HCT116 (cell line): ENCODE measurements at regions not wholly inside any gene's neighbourhood (a gene's known extent, or its start where the extent isn't known, plus 50 kb on each side); places are given as distances from the start of the nearest gene placed in this dataset.

ENCODE experiments used
- ATAC-seq: fragments of 200-7000 bp; cut with Tn5 transposase; 2 replicates; pipeline ENCODE4 v1.9.1; 2020; ENCODE audit warnings: mild to moderate bottlenecking, moderate library complexity
- BruUV-seq: library from RNA; stranded (reverse); fragments of 400-500 nt; replicated peaks from 2 replicates; lab custom pipeline; 2021; lab: Mats Ljungman, UMichigan
- CTCF ChIA-PET: fragments of 300-600 bp; sonication (Branson Sonifier 250); formaldehyde crosslinking; loops from one replicate; lab custom pipeline; 2021; ENCODE audit warnings: antibody characterized with exemption; lab: Charles Lee
- POLR2A ChIA-PET: fragments of 300-600, 350-600 bp; sonication (Branson Sonifier 250); formaldehyde crosslinking; loops from one replicate; lab custom pipeline; 2021; ENCODE audit warnings: antibody characterized with exemption; lab: Charles Lee
- RAD21 ChIA-PET, 2 experiments: fragments of 300-600 bp; sonication (Branson Sonifier 250); formaldehyde crosslinking; loops; one replicate each; lab custom pipeline; 2023; ENCODE audit warnings: low total read pairs in 2 of 2; ENCODE audit not compliant: uncharacterized antibody in 2 of 2, unreplicated experiment in 2 of 2, low non-redundant PET in 1 of 2; lab: Charles Lee
- DNase-seq: peaks from one replicate; pipeline ENCODE4 v3.0.0-alpha.2; 2010; ENCODE audit warnings: low read depth, low spot score
- H2AFZ ChIP-seq: fragments of 200-600 bp; shearing (Covaris generic), sonication (generic); 2 replicates; pipeline ENCODE4 v1.6.1; 2017; ENCODE audit warnings: low read depth, mixed run types, mixed read lengths, antibody characterized with exemption, low read length; ENCODE audit not compliant: poor library complexity, severe bottlenecking
- H3K27ac ChIP-seq: 2 replicates; pipeline ENCODE4 v1.5.1; 2012; ENCODE audit warnings: low read depth, low read length
- H3K27me3 ChIP-seq: fragments of 200-600 bp; sonication (generic); 2 replicates; pipeline ENCODE4 v1.6.1; 2016; ENCODE audit warnings: mixed run types, low read length, mixed read lengths; ENCODE audit not compliant: insufficient read depth
- H3K36me3 ChIP-seq, 2 experiments: fragments of 200-500 bp in 1 of 2; fragments of 200-600 bp in 1 of 2; sonication (Bioruptor generic) in 1 of 2; sonication (generic) in 1 of 2; 2 replicates each; pipeline versions ENCODE4 v1.5.1 to v1.6.1; 2014 to 2016; ENCODE audit warnings: low read length in 2 of 2, inconsistent platforms in 1 of 2, mixed read lengths in 1 of 2, mixed run types in 1 of 2; ENCODE audit not compliant: insufficient read depth in 2 of 2, control insufficient read depth in 1 of 2
- H3K4me1 ChIP-seq, 2 experiments: fragments of 200-600 bp in 1 of 2; sonication (generic) in 1 of 2; 2 replicates each; pipeline versions ENCODE4 v1.5.1 to v1.6.1; 2012 to 2017; ENCODE audit warnings: low read length in 2 of 2, inconsistent platforms in 1 of 2, mild to moderate bottlenecking in 1 of 2, mixed read lengths in 1 of 2, mixed run types in 1 of 2, moderate library complexity in 1 of 2; ENCODE audit not compliant: insufficient read depth in 2 of 2, control insufficient read depth in 1 of 2
- H3K4me2 ChIP-seq: fragments of 200-600 bp; sonication (generic); 2 replicates; pipeline ENCODE4 v1.6.1; 2017; ENCODE audit warnings: mixed run types, low read length, mixed read lengths
- H3K4me3 ChIP-seq, 2 experiments: fragments of 200-600 bp in 1 of 2; sonication (generic) in 1 of 2; replicated peaks in 1 of 2; 2 replicates each; pipeline ENCODE4 v1.5.1; 2011 to 2016; ENCODE audit warnings: low read length in 2 of 2, control low read depth in 1 of 2, low read depth in 1 of 2, mild to moderate bottlenecking in 1 of 2, mixed read lengths in 1 of 2, mixed run types in 1 of 2
- H3K79me2 ChIP-seq: fragments of 200-600 bp; sonication (generic); 2 replicates; pipeline ENCODE4 v1.6.1; 2017; ENCODE audit warnings: mild to moderate bottlenecking, mixed run types, low read length, moderate library complexity, mixed read lengths; ENCODE audit not compliant: insufficient read depth
- H3K9ac ChIP-seq: fragments of 200-600 bp; sonication (generic); 2 replicates; pipeline ENCODE4 v1.6.1; 2016; ENCODE audit warnings: low read length, mixed read lengths
- H3K9me2 ChIP-seq: fragments of 200-600 bp; sonication (generic), shearing (Covaris generic); 2 replicates; pipeline ENCODE4 v1.6.1; 2017; ENCODE audit warnings: mixed run types, mild to moderate bottlenecking, moderate library complexity; ENCODE audit not compliant: insufficient read depth
- H3K9me3 ChIP-seq, 2 experiments: fragments of 200-500 bp in 1 of 2; fragments of 200-600 bp in 1 of 2; sonication (Bioruptor generic) in 1 of 2; sonication (generic) in 1 of 2; 2 replicates each; pipeline ENCODE4 v1.6.1; 2014 to 2017; ENCODE audit warnings: low read length in 2 of 2, mixed read lengths in 2 of 2, inconsistent platforms in 1 of 2, low read depth in 1 of 2, mild to moderate bottlenecking in 1 of 2, mixed run types in 1 of 2, moderate library complexity in 1 of 2; ENCODE audit not compliant: control insufficient read depth in 1 of 2, insufficient read depth in 1 of 2
- H4K20me1 ChIP-seq: fragments of 200-600 bp; sonication (generic), shearing (Covaris generic); 2 replicates; pipeline ENCODE4 v1.6.1; 2017; ENCODE audit warnings: mixed run types, mild to moderate bottlenecking, moderate library complexity; ENCODE audit not compliant: insufficient read depth
- CBX3 ChIP-seq: IDR thresholded peaks from 2 replicates; pipeline ENCODE4 v1.6.1; 2012; ENCODE audit warnings: low read depth
- CEBPB ChIP-seq: IDR thresholded peaks from 2 replicates; pipeline ENCODE4 v1.6.1; 2012; ENCODE audit warnings: low read depth
- EGR1 ChIP-seq: IDR thresholded peaks from 2 replicates; pipeline ENCODE4 v1.6.1; 2012; ENCODE audit warnings: low read depth
- EZH2phosphoT487 ChIP-seq: fragments of 200-600 bp; IDR thresholded peaks from 2 replicates; pipeline ENCODE4 v1.6.1; 2018; ENCODE audit warnings: antibody characterized with exemption, borderline replicate concordance
- FOSL1 ChIP-seq: IDR thresholded peaks from 2 replicates; pipeline ENCODE4 v1.6.1; 2012; ENCODE audit warnings: low read depth
- JUND ChIP-seq: IDR thresholded peaks from 2 replicates; pipeline ENCODE4 v1.6.1; 2012
- RAD21 ChIP-seq: IDR thresholded peaks from 2 replicates; pipeline ENCODE4 v1.6.1; 2012; ENCODE audit warnings: low read depth, mild to moderate bottlenecking
- SP1 ChIP-seq: IDR thresholded peaks from 2 replicates; pipeline ENCODE4 v1.6.1; 2012; ENCODE audit warnings: low read depth
- TCF7L2 ChIP-seq: IDR thresholded peaks from 2 replicates; pipeline ENCODE4 v1.7.0; 2011; ENCODE audit warnings: borderline replicate concordance, inconsistent platforms; ENCODE audit not compliant: insufficient read depth, insufficient read length; ENCODE audit errors: extremely low read depth
- ZFX ChIP-seq: fragments of 450-650 bp; IDR thresholded peaks from 2 replicates; pipeline ENCODE4 v1.6.1; 2017
- intact Hi-C: fragments of 100-400 bp; cut with micrococcal nuclease; formaldehyde crosslinking; loops from 2 replicates; pipeline ENCODE4 v1.10.0; 2022
- TF ChIP-seq, protein P1 (sequence below): IDR thresholded peaks from 2 replicates; pipeline ENCODE4 v1.6.1; 2012; ENCODE audit warnings: low read depth
- TF ChIP-seq, protein P2 (sequence below): IDR thresholded peaks from 2 replicates; pipeline ENCODE4 v1.6.1; 2012

DNA sequence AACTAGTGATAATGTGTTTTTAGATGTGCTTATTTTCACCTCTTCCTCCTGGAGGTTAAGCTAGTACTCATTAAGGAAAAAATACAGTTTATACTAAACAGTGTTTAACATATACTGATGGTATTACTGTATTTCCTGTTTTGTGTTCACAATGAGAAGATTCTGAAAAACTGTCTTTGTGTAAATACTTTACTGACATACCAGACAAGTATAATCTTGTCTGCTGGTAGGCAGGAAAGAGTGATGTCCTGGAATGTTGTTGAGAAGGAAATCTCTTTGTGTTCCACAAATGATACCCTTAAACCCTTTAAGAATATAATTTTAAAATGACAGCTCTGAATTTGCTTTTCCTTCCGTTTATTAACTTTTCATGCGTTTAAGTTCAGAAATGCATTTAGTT, 205.5 kb upstream of the NUDT6 start:
- H2AFZ ChIP-seq, result no peak overlapping the region
- no peak overlapping the region for H3K4me2 ChIP-seq
- TF ChIP-seq CBX3 (no peak), JUND (no peak), EGR1 (no peak), ZFX (no peak), RAD21 (no peak), TCF7L2 (no peak), CEBPB (no peak), SP1 (no peak), EZH2phosphoT487 (no peak), FOSL1 (no peak)
- TF ChIP-seq, protein P1, sequence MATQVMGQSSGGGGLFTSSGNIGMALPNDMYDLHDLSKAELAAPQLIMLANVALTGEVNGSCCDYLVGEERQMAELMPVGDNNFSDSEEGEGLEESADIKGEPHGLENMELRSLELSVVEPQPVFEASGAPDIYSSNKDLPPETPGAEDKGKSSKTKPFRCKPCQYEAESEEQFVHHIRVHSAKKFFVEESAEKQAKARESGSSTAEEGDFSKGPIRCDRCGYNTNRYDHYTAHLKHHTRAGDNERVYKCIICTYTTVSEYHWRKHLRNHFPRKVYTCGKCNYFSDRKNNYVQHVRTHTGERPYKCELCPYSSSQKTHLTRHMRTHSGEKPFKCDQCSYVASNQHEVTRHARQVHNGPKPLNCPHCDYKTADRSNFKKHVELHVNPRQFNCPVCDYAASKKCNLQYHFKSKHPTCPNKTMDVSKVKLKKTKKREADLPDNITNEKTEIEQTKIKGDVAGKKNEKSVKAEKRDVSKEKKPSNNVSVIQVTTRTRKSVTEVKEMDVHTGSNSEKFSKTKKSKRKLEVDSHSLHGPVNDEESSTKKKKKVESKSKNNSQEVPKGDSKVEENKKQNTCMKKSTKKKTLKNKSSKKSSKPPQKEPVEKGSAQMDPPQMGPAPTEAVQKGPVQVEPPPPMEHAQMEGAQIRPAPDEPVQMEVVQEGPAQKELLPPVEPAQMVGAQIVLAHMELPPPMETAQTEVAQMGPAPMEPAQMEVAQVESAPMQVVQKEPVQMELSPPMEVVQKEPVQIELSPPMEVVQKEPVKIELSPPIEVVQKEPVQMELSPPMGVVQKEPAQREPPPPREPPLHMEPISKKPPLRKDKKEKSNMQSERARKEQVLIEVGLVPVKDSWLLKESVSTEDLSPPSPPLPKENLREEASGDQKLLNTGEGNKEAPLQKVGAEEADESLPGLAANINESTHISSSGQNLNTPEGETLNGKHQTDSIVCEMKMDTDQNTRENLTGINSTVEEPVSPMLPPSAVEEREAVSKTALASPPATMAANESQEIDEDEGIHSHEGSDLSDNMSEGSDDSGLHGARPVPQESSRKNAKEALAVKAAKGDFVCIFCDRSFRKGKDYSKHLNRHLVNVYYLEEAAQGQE, result no peak
- TF ChIP-seq, protein P2, sequence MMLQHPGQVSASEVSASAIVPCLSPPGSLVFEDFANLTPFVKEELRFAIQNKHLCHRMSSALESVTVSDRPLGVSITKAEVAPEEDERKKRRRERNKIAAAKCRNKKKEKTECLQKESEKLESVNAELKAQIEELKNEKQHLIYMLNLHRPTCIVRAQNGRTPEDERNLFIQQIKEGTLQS, result no peak
- TF ChIP-seq, all 23 proteins: peak for 0

More for the DNA sequence above, 205.5 kb upstream of the NUDT6 start:
- no peak for ATAC-seq
- Histone ChIP-seq H3K4me3 (no peak overlapping the region), H3K36me3 (no peaks in the 10 kb centered on the region), H3K27me3 (no peaks in the 10 kb centered on the region), H3K9me3 (no peaks in the 10 kb centered on the region), H3K9ac (no peak overlapping the region), H3K4me1 (no peaks in the 10 kb centered on the region), H4K20me1 (no peaks in the 10 kb centered on the region), H3K9me2 (no peaks in the 10 kb centered on the region), H3K79me2 (no peaks in the 10 kb centered on the region), H3K27ac (no peak overlapping the region)
- CTCF ChIA-PET, result interaction anchor here (0.9 kb wide), 1 partner anchor 645 kb away, joined by 3 read pairs; no protein-coding TSS in a partner anchor
- intact Hi-C loops, result loop anchor here (1.0 to 10.0 kb wide), 4 partner anchors 257 to 1134 kb away; no protein-coding TSS in a partner anchor
- POLR2A ChIA-PET, result no interaction called here
- no TSS peak for BruUV-seq
- RAD21 ChIA-PET, result no interaction called here
- no peak for DNase-seq
